HCT116 (cell line): ENCODE measurements at regions not wholly inside any gene's neighbourhood (a gene's known extent, or its start where the extent isn't known, plus 50 kb on each side); places are given as distances from the start of the nearest gene placed in this dataset.

Experiments used
- ATAC-seq: fragments of 200-7000 bp; cut with Tn5 transposase; 2 replicates; pipeline ENCODE4 v1.9.1; 2020; ENCODE audit warnings: mild to moderate bottlenecking, moderate library complexity
- BruUV-seq: library from RNA; stranded (reverse); fragments of 400-500 nt; replicated peaks from 2 replicates; lab custom pipeline; 2021; lab: Mats Ljungman, UMichigan
- CTCF ChIA-PET: fragments of 300-600 bp; sonication (Branson Sonifier 250); formaldehyde crosslinking; loops from one replicate; lab custom pipeline; 2021; ENCODE audit warnings: antibody characterized with exemption; lab: Charles Lee
- POLR2A ChIA-PET: fragments of 300-600, 350-600 bp; sonication (Branson Sonifier 250); formaldehyde crosslinking; loops from one replicate; lab custom pipeline; 2021; ENCODE audit warnings: antibody characterized with exemption; lab: Charles Lee
- RAD21 ChIA-PET, 2 experiments: fragments of 300-600 bp; sonication (Branson Sonifier 250); formaldehyde crosslinking; loops; one replicate each; lab custom pipeline; 2023; ENCODE audit warnings: low total read pairs in 2 of 2; ENCODE audit not compliant: uncharacterized antibody in 2 of 2, unreplicated experiment in 2 of 2, low non-redundant PET in 1 of 2; lab: Charles Lee
- DNase-seq: peaks from one replicate; pipeline ENCODE4 v3.0.0-alpha.2; 2010; ENCODE audit warnings: low read depth, low spot score
- H2AFZ ChIP-seq: fragments of 200-600 bp; shearing (Covaris generic), sonication (generic); 2 replicates; pipeline ENCODE4 v1.6.1; 2017; ENCODE audit warnings: low read depth, mixed run types, mixed read lengths, antibody characterized with exemption, low read length; ENCODE audit not compliant: poor library complexity, severe bottlenecking
- H3K27ac ChIP-seq: 2 replicates; pipeline ENCODE4 v1.5.1; 2012; ENCODE audit warnings: low read depth, low read length
- H3K27me3 ChIP-seq: fragments of 200-600 bp; sonication (generic); 2 replicates; pipeline ENCODE4 v1.6.1; 2016; ENCODE audit warnings: mixed run types, low read length, mixed read lengths; ENCODE audit not compliant: insufficient read depth
- H3K36me3 ChIP-seq, 2 experiments: fragments of 200-500 bp in 1 of 2; fragments of 200-600 bp in 1 of 2; sonication (Bioruptor generic) in 1 of 2; sonication (generic) in 1 of 2; 2 replicates each; pipeline versions ENCODE4 v1.5.1 to v1.6.1; 2014 to 2016; ENCODE audit warnings: low read length in 2 of 2, inconsistent platforms in 1 of 2, mixed read lengths in 1 of 2, mixed run types in 1 of 2; ENCODE audit not compliant: insufficient read depth in 2 of 2, control insufficient read depth in 1 of 2
- H3K4me1 ChIP-seq, 2 experiments: fragments of 200-600 bp in 1 of 2; sonication (generic) in 1 of 2; 2 replicates each; pipeline versions ENCODE4 v1.5.1 to v1.6.1; 2012 to 2017; ENCODE audit warnings: low read length in 2 of 2, inconsistent platforms in 1 of 2, mild to moderate bottlenecking in 1 of 2, mixed read lengths in 1 of 2, mixed run types in 1 of 2, moderate library complexity in 1 of 2; ENCODE audit not compliant: insufficient read depth in 2 of 2, control insufficient read depth in 1 of 2
- H3K4me2 ChIP-seq: fragments of 200-600 bp; sonication (generic); 2 replicates; pipeline ENCODE4 v1.6.1; 2017; ENCODE audit warnings: mixed run types, low read length, mixed read lengths
- H3K4me3 ChIP-seq, 2 experiments: fragments of 200-600 bp in 1 of 2; sonication (generic) in 1 of 2; replicated peaks in 1 of 2; 2 replicates each; pipeline ENCODE4 v1.5.1; 2011 to 2016; ENCODE audit warnings: low read length in 2 of 2, control low read depth in 1 of 2, low read depth in 1 of 2, mild to moderate bottlenecking in 1 of 2, mixed read lengths in 1 of 2, mixed run types in 1 of 2
- H3K79me2 ChIP-seq: fragments of 200-600 bp; sonication (generic); 2 replicates; pipeline ENCODE4 v1.6.1; 2017; ENCODE audit warnings: mild to moderate bottlenecking, mixed run types, low read length, moderate library complexity, mixed read lengths; ENCODE audit not compliant: insufficient read depth
- H3K9ac ChIP-seq: fragments of 200-600 bp; sonication (generic); 2 replicates; pipeline ENCODE4 v1.6.1; 2016; ENCODE audit warnings: low read length, mixed read lengths
- H3K9me2 ChIP-seq: fragments of 200-600 bp; sonication (generic), shearing (Covaris generic); 2 replicates; pipeline ENCODE4 v1.6.1; 2017; ENCODE audit warnings: mixed run types, mild to moderate bottlenecking, moderate library complexity; ENCODE audit not compliant: insufficient read depth
- H3K9me3 ChIP-seq, 2 experiments: fragments of 200-500 bp in 1 of 2; fragments of 200-600 bp in 1 of 2; sonication (Bioruptor generic) in 1 of 2; sonication (generic) in 1 of 2; 2 replicates each; pipeline ENCODE4 v1.6.1; 2014 to 2017; ENCODE audit warnings: low read length in 2 of 2, mixed read lengths in 2 of 2, inconsistent platforms in 1 of 2, low read depth in 1 of 2, mild to moderate bottlenecking in 1 of 2, mixed run types in 1 of 2, moderate library complexity in 1 of 2; ENCODE audit not compliant: control insufficient read depth in 1 of 2, insufficient read depth in 1 of 2
- H4K20me1 ChIP-seq: fragments of 200-600 bp; sonication (generic), shearing (Covaris generic); 2 replicates; pipeline ENCODE4 v1.6.1; 2017; ENCODE audit warnings: mixed run types, mild to moderate bottlenecking, moderate library complexity; ENCODE audit not compliant: insufficient read depth
- EGR1 ChIP-seq: IDR thresholded peaks from 2 replicates; pipeline ENCODE4 v1.6.1; 2012; ENCODE audit warnings: low read depth
- ELF1 ChIP-seq: IDR thresholded peaks from 2 replicates; pipeline ENCODE4 v1.6.1; 2012; ENCODE audit warnings: low read depth, borderline replicate concordance
- EZH2 ChIP-seq: fragments of 200-600 bp; sonication (generic); IDR thresholded peaks from 2 replicates; pipeline ENCODE4 v1.6.1; 2017; ENCODE audit warnings: antibody characterized with exemption, mixed run types
- MAX ChIP-seq: IDR thresholded peaks from 2 replicates; pipeline ENCODE4 v1.6.1; 2012
- POLR2A ChIP-seq: IDR thresholded peaks from 2 replicates; pipeline ENCODE4 v1.7.0; 2011; ENCODE audit warnings: borderline replicate concordance; ENCODE audit not compliant: insufficient read depth, insufficient read length; ENCODE audit errors: extremely low read depth
- intact Hi-C: fragments of 100-400 bp; cut with micrococcal nuclease; formaldehyde crosslinking; loops from 2 replicates; pipeline ENCODE4 v1.10.0; 2022
- TF ChIP-seq, protein P1 (sequence below): IDR thresholded peaks from 2 replicates; pipeline ENCODE4 v1.6.1; 2011; ENCODE audit warnings: mild to moderate bottlenecking, low read length, moderate library complexity; ENCODE audit not compliant: insufficient replicate concordance; ENCODE audit errors: extremely low read depth

- TF ChIP-seq, protein P1, sequence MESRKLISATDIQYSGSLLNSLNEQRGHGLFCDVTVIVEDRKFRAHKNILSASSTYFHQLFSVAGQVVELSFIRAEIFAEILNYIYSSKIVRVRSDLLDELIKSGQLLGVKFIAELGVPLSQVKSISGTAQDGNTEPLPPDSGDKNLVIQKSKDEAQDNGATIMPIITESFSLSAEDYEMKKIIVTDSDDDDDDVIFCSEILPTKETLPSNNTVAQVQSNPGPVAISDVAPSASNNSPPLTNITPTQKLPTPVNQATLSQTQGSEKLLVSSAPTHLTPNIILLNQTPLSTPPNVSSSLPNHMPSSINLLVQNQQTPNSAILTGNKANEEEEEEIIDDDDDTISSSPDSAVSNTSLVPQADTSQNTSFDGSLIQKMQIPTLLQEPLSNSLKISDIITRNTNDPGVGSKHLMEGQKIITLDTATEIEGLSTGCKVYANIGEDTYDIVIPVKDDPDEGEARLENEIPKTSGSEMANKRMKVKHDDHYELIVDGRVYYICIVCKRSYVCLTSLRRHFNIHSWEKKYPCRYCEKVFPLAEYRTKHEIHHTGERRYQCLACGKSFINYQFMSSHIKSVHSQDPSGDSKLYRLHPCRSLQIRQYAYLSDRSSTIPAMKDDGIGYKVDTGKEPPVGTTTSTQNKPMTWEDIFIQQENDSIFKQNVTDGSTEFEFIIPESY: no peak
- TF ChIP-seq ELF1 (no peak), EZH2 (no peak), EGR1 (no peak), MAX (0 out of 2 replicates have a peak, but pooled peaks have one; percentile 15)
- TF ChIP-seq, all 23 proteins: peak for 6
These were observed 182.7 kb downstream of the ADAMTS15 start (continued) for GRCh38 chr11:130631119-130631518.

- no peak overlapping the region for H3K9ac ChIP-seq
- ATAC-seq (no peak), DNase-seq (no peak)
- H3K36me3 ChIP-seq: no peaks in the 10 kb centered on the region
- H3K4me2 ChIP-seq: no peak overlapping the region
- intact Hi-C loops: no loop called here
- no peaks in the 10 kb centered on the region for H3K9me3 ChIP-seq
- peaks cover 14 to 31% of the 10 kb centered on the region in 2 experiments; a peak in 3 of 4 replicates for H3K4me1 ChIP-seq
- CTCF ChIA-PET: no interaction called here
- H3K4me3 ChIP-seq: no peak overlapping the region
- H3K79me2 ChIP-seq: no peaks in the 10 kb centered on the region
- no peaks in the 10 kb centered on the region for H3K9me2 ChIP-seq
- no peaks in the 10 kb centered on the region for H4K20me1 ChIP-seq
- H2AFZ ChIP-seq: no peak overlapping the region
- RAD21 ChIA-PET: no interaction called here
- H3K27ac ChIP-seq: no peak overlapping the region
- POLR2A ChIA-PET: no interaction called here
- TF ChIP-seq EZH2: no peak
- TF ChIP-seq POLR2A: no peak
- peaks cover 22% of the 10 kb centered on the region; the same call in 1 of the 2 replicates for H3K27me3 ChIP-seq
- no TSS peak for BruUV-seq
These were observed 185.0 kb downstream of the ADAMTS15 start for GRCh38 chr11:130633466-130633865.
